IMR-90 (cell line): ENCODE measurements at regions not wholly inside any gene's neighbourhood (a gene's known extent, or its start where the extent isn't known, plus 50 kb on each side); places are given as distances from the start of the nearest gene placed in this dataset.

Experiments used
- ATAC-seq: fragments of 200-7000 bp; cut with Tn5 transposase; 2 replicates; pipeline ENCODE4 v1.9.1; 2020; ENCODE audit warnings: low read depth, mild to moderate bottlenecking, moderate library complexity
- BruUV-seq: library from RNA; stranded (reverse); fragments of 400-500 nt; replicated peaks from 2 replicates; lab custom pipeline; 2021; lab: Mats Ljungman, UMichigan
- CTCF ChIA-PET: fragments of 300-600 bp; formaldehyde crosslinking; extraction: SDS; loops from one replicate; lab custom pipeline; 2021; ENCODE audit warnings: antibody characterized with exemption; lab: Yijun Ruan, JAX
- POLR2A ChIA-PET: fragments of 300-600 bp; sonication (Branson Sonifier 250); formaldehyde crosslinking; loops from one replicate; lab custom pipeline; 2022; ENCODE audit warnings: antibody characterized with exemption; ENCODE audit not compliant: unreplicated experiment; lab: Charles Lee
- DNase-seq: peaks from one replicate; pipeline ENCODE4 v3.0.0; 2013
- H2AFZ ChIP-seq: replicated peaks from 2 replicates; pipeline ENCODE3; 2013; ENCODE audit warnings: low read length, mild to moderate bottlenecking; ENCODE audit not compliant: poor library complexity
- H2AK5ac ChIP-seq: 2 replicates; pipeline ENCODE4 v1.6.1; 2013; ENCODE audit warnings: low read depth, low read length, inconsistent platforms
- H2AK9ac ChIP-seq: replicated peaks from 2 replicates; pipeline ENCODE3; 2013; ENCODE audit warnings: mild to moderate bottlenecking, low read depth, low read length, moderate library complexity; ENCODE audit not compliant: poor library complexity
- H2BK120ac ChIP-seq: 2 replicates; pipeline ENCODE4 v1.6.1; 2013; ENCODE audit warnings: low read depth, low read length, inconsistent platforms
- H2BK15ac ChIP-seq: 3 replicates; pipeline ENCODE4 v1.6.1; 2013; ENCODE audit warnings: low read depth, low read length, inconsistent platforms
- H2BK20ac ChIP-seq: 2 replicates; pipeline ENCODE4 v1.6.1; 2013; ENCODE audit warnings: low read depth, mild to moderate bottlenecking, inconsistent platforms, low read length, moderate library complexity
- H2BK5ac ChIP-seq: 2 replicates; pipeline ENCODE4 v1.6.1; 2013; ENCODE audit warnings: mild to moderate bottlenecking, low read depth, low read length, inconsistent platforms; ENCODE audit not compliant: poor library complexity, severe bottlenecking
- H3K14ac ChIP-seq: replicated peaks from 2 replicates; pipeline ENCODE4 v1.6.1; 2013; ENCODE audit warnings: low read depth, low read length, inconsistent platforms
- H3K18ac ChIP-seq: 2 replicates; pipeline ENCODE4 v1.6.1; 2013; ENCODE audit warnings: low read depth, low read length, control low read depth
- H3K23ac ChIP-seq: 2 replicates; pipeline ENCODE4 v1.6.1; 2013; ENCODE audit warnings: low read depth, low read length, inconsistent platforms
- H3K27ac ChIP-seq: 2 replicates; pipeline ENCODE4 v1.5.1; 2013; ENCODE audit warnings: mild to moderate bottlenecking, control low read depth, low read length; ENCODE audit not compliant: insufficient read depth
- H3K27me3 ChIP-seq: 2 replicates; pipeline ENCODE4 v1.6.1; 2013; ENCODE audit warnings: low read length; ENCODE audit not compliant: control insufficient read depth, insufficient read depth
- H3K36me3 ChIP-seq: 2 replicates; pipeline ENCODE4 v1.6.1; 2013; ENCODE audit warnings: low read length, mixed read lengths; ENCODE audit not compliant: control insufficient read depth, insufficient read depth
- H3K4ac ChIP-seq: 2 replicates; pipeline ENCODE4 v1.6.1; 2013; ENCODE audit warnings: low read depth, low read length, inconsistent platforms
- H3K4me1 ChIP-seq: 2 replicates; pipeline ENCODE4 v1.6.1; 2013; ENCODE audit warnings: low read length, mixed read lengths; ENCODE audit not compliant: control insufficient read depth, insufficient read depth
- H3K4me2 ChIP-seq: 2 replicates; pipeline ENCODE4 v1.6.1; 2013; ENCODE audit warnings: low read depth, mild to moderate bottlenecking, control low read depth, low read length, moderate library complexity
- H3K4me3 ChIP-seq: 2 replicates; pipeline ENCODE4 v1.5.1; 2013; ENCODE audit warnings: low read depth, mild to moderate bottlenecking, control low read depth, low read length, moderate library complexity; ENCODE audit not compliant: insufficient read depth
- H3K56ac ChIP-seq: 2 replicates; pipeline ENCODE4 v1.6.1; 2013; ENCODE audit warnings: low read length, inconsistent platforms; ENCODE audit not compliant: insufficient read depth; ENCODE audit errors: extremely low read depth
- H3K79me1 ChIP-seq, 2 experiments: 2 replicates each; pipeline ENCODE4 v1.6.1; 2013; ENCODE audit warnings: low read length in 2 of 2, inconsistent platforms in 1 of 2, low read depth in 1 of 2
- H3K9ac ChIP-seq: 2 replicates; pipeline ENCODE4 v1.6.1; 2013; ENCODE audit warnings: low read depth, low read length, control low read depth
- H3K9me1 ChIP-seq: 2 replicates; pipeline ENCODE4 v1.6.1; 2013; ENCODE audit warnings: low read length, inconsistent platforms; ENCODE audit not compliant: insufficient read depth
- H3K9me3 ChIP-seq: 2 replicates; pipeline ENCODE4 v1.6.1; 2013; ENCODE audit warnings: low read length; ENCODE audit not compliant: control insufficient read depth, insufficient read depth
- H4K20me1 ChIP-seq: 2 replicates; pipeline ENCODE4 v1.6.1; 2013; ENCODE audit warnings: low read length, inconsistent platforms; ENCODE audit not compliant: insufficient read depth
- H4K5ac ChIP-seq: 2 replicates; pipeline ENCODE4 v1.6.1; 2013; ENCODE audit warnings: mild to moderate bottlenecking, low read depth, low read length, control low read depth
- H4K8ac ChIP-seq, 2 experiments: 2 replicates each; pipeline ENCODE4 v1.6.1; 2013; ENCODE audit warnings: low read depth in 2 of 2, low read length in 2 of 2, control low read depth in 1 of 2, inconsistent platforms in 1 of 2
- H4K91ac ChIP-seq: 2 replicates; pipeline ENCODE4 v1.6.1; 2013; ENCODE audit warnings: low read depth, low read length, inconsistent platforms; ENCODE audit not compliant: insufficient read depth
- FOS ChIP-seq: fragments of 150-350 bp; IDR thresholded peaks from 2 replicates; pipeline ENCODE4 v1.6.1; 2016; ENCODE audit warnings: low read depth, low read length
- NFE2L2 ChIP-seq: fragments of 150-350 bp; IDR thresholded peaks from 2 replicates; pipeline ENCODE4 v1.6.1; 2016; ENCODE audit warnings: low read depth, mild to moderate bottlenecking, low read length
- RAD21 ChIP-seq: IDR thresholded peaks from 2 replicates; pipeline ENCODE4 v1.6.1; 2012; ENCODE audit warnings: low read length, improper control_type of control experiment
- RCOR1 ChIP-seq: IDR thresholded peaks from 2 replicates; pipeline ENCODE4 v1.6.1; 2012; ENCODE audit warnings: mild to moderate bottlenecking, low read length, improper control_type of control experiment; ENCODE audit not compliant: insufficient replicate concordance
- RFX5 ChIP-seq: IDR thresholded peaks from 2 replicates; pipeline ENCODE4 v1.8.0; 2012; ENCODE audit warnings: low read depth, mild to moderate bottlenecking, low read length, moderate library complexity
- SMC3 ChIP-seq: fragments of 150-350 bp; IDR thresholded peaks from 2 replicates; pipeline ENCODE4 v1.6.1; 2016; ENCODE audit warnings: low read depth, mild to moderate bottlenecking, antibody characterized with exemption, low read length, moderate library complexity
- whole genome bisulfite sequencing, 2 experiments: methylation state at CpG; one replicate each; pipeline versions ENCODE4 v1.1.5 to v1.1.7; 2013; ENCODE audit warnings: missing lambda C conversion rate in 2 of 2; ENCODE audit not compliant: insufficient read length in 1 of 2; ENCODE audit errors: extremely low coverage in 2 of 2; 5-methylcytosine and 5-hydroxymethylcytosine counted together
- dilution Hi-C: fragments of 300-500 bp; cut with HindIII; formaldehyde crosslinking; loops from one replicate; pipeline ENCODE4 v1.14.3; 2018; ENCODE audit warnings: low sequenced_read_pairs; ENCODE audit not compliant: unreplicated experiment
- in situ Hi-C: fragments of 300-500 bp; cut with MboI; formaldehyde crosslinking; loops from 3 replicates; pipeline ENCODE4 v1.14.3; 2019; ENCODE audit warnings: low sequenced_read_pairs, inconsistent platforms, mixed read lengths
- intact Hi-C: fragments of 100-400 bp; cut with micrococcal nuclease; formaldehyde crosslinking; loops from 2 replicates; pipeline ENCODE4 v1.10.0; 2022
- TF ChIP-seq, protein P1 (sequence below): fragments of 150-350 bp; IDR thresholded peaks from 2 replicates; pipeline ENCODE4 v1.6.1; 2016; ENCODE audit warnings: low read depth, mild to moderate bottlenecking, low read length, moderate library complexity, borderline replicate concordance

- ATAC-seq (no peak), DNase-seq (no peak)
- ChIA-PET CTCF (no interaction called here), POLR2A (no interaction called here)
- H2BK20ac ChIP-seq = no peak overlapping the region
- in situ Hi-C loops = no loop called here
- no peak overlapping the region for H3K56ac ChIP-seq
- no peak overlapping the region for H3K9ac ChIP-seq
- no peak overlapping the region for H3K27ac ChIP-seq
- H4K5ac ChIP-seq = no peak overlapping the region
- no peak overlapping the region for H4K91ac ChIP-seq
- intact Hi-C loops = no loop called here
- BruUV-seq = no TSS peak
- H3K9me3 ChIP-seq = no peaks in the 10 kb centered on the region
- H3K18ac ChIP-seq = no peak overlapping the region
- H2BK120ac ChIP-seq = no peak overlapping the region
- H3K4me2 ChIP-seq = no peak overlapping the region
- H4K8ac ChIP-seq = no peak overlapping the region
- no peaks in the 10 kb centered on the region for H3K4me1 ChIP-seq
- dilution Hi-C loops = no loop called here
- H2BK5ac ChIP-seq = no peak overlapping the region
- no CpG with 5 or more reads among the region's 1 CpG for WGBS, 2 experiments
- no peaks in the 10 kb centered on the region for H3K27me3 ChIP-seq
- H3K36me3 ChIP-seq = no peaks in the 10 kb centered on the region
- H3K9me1 ChIP-seq = no peaks in the 10 kb centered on the region
- no peak overlapping the region for H3K4me3 ChIP-seq
- H3K14ac ChIP-seq = no peak overlapping the region
- no peaks in the 10 kb centered on the region for H4K20me1 ChIP-seq
- H3K4ac ChIP-seq = no peak overlapping the region
- H2BK15ac ChIP-seq = no peak overlapping the region
- H3K23ac ChIP-seq = no peak overlapping the region
- H2AFZ ChIP-seq = no peak overlapping the region
- no peaks in the 10 kb centered on the region for H3K79me1 ChIP-seq
- no peak overlapping the region for H2AK5ac ChIP-seq
- no peak for TF ChIP-seq RAD21
- no peak for TF ChIP-seq SMC3
- TF ChIP-seq NFE2L2 = no peak
- no peak for TF ChIP-seq RCOR1
- TF ChIP-seq FOS = no peak
- TF ChIP-seq, protein P1, sequence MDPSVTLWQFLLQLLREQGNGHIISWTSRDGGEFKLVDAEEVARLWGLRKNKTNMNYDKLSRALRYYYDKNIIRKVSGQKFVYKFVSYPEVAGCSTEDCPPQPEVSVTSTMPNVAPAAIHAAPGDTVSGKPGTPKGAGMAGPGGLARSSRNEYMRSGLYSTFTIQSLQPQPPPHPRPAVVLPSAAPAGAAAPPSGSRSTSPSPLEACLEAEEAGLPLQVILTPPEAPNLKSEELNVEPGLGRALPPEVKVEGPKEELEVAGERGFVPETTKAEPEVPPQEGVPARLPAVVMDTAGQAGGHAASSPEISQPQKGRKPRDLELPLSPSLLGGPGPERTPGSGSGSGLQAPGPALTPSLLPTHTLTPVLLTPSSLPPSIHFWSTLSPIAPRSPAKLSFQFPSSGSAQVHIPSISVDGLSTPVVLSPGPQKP = no peak
- TF ChIP-seq RFX5 = no peak
- H2AK9ac ChIP-seq = no peak overlapping the region
These were observed 66.4 kb upstream of the IL2 start for GRCh38 chr4:122522944-122523343.
